GM21515 (cell line): ENCODE measurements at regions not wholly inside any gene's neighbourhood (a gene's known extent, or its start where the extent isn't known, plus 50 kb on each side); places are given as distances from the start of the nearest gene placed in this dataset.
A peak's percentile ranks its signal among the peaks of the same experiment; 100 is the strongest.

Experiments used
- ATAC-seq: cut with Tn5 transposase; IDR thresholded peaks from one replicate; pipeline ENCODE4 v1.9.1; 2021; ENCODE audit not compliant: unreplicated experiment

DNA sequence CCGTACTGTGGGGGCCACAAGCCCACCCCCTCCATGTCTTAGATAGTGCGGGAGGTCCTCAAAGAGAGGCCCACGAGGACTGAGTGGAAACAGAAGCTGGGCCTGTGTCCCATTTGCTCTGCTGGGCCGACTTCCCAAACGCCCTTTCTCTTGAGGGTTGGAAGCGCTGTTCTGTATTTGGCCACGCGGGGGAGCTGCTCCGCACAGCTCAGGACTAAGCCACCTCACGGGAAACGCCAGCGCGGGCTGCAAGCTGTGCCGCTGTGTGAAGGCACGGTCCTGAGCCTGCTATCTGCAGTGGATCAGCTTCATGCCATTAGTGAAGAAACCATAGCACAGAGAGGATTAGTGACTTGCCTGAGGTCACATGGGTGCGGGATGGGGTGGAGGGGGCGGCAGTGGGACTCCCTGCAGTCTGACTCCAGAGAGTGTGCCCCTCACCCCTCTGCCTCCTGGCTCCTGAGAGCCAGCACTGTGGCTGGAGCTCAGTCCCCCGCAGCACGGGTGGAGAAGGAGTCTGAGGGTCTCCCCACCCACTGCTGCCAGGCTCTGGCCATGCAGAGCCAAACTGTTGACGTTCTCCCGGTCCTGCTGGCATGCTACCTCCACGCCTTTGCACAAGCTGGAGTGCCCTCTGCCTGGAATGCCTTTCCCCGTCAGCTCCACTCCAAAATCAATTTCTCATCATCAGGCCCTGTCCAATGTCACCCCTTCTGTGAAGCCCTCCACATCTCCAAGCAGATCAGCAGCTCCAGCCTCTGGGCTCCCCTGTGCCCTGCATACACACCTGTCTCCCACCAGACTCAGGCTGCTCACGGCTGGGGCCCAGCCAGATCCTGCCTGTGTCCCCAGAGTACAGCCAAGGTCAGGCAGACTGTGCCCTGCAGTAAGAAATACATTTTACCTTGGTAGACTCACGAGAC is 51.5 kb upstream of the LRRC32 start:
- peak; percentile 78 for ATAC-seq

DNA sequence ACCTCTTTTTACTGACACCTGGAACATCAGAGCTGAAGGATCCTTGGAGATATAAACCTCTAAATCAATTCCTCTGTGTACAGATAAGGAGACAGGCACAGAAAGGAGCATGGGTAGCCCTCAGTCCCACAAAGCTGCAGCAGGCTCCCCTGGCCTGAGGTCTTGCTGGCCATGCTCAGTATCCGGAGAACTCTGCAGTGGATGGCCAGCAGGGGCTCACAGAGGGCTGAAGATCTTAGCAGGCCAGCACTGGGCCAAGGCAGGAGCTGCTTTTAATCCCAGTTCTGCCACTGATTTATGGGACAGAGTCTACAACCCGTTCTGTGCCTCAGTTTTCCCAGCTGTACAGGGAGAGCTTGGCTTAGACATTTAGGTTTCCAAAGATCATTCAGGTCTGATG is 52.6 kb upstream of the LRRC32 start:
- no peak for ATAC-seq

DNA sequence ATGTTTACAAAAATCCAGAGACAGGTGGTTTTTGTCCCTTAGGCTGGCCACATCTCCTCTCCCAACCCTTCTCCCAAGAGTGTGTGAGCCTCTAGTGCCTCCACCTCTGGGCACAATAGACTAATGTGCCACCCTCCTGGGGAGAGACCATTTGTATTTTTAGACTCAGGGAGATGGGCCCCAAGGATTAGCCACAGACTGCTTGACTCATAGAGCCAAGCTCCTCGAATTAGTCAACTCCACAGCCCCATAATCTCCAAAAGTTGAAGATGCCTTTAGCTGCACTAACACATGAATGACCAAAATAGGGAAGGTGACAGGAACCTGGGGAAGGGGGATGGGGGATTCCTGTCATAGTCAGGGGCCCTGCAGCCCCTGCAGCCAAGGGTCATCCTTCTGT is 53.0 kb upstream of the LRRC32 start:
- no peak for ATAC-seq

DNA sequence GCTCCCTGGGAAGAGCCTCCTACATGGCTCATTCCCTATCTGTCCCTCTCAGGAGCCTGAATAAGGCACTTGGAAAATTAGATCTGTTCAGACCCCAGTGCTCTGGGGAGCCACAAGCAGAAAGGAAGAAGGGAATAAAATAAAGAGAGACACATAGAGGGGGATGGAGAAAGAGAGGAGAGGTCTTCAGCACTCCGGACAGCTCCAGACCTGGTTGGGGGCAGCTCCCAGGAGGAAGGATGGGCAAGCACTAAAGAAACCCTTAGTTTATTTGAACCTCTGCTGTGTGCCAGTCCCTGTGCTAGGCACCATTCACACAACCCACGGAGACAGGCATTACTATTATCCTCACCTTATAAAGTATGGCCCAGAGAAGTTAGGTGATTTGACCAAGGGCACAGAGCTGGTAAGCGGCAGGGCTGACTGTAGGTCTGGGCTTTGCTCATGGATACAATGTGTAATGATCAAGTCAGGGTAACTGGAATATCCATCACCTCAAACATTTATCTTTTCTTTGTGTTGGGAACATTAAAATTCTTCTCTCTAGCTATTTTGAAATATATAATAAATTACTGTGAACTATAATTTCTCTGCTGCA is 53.7 kb upstream of the LRRC32 start:
- ATAC-seq: no peak

DNA sequence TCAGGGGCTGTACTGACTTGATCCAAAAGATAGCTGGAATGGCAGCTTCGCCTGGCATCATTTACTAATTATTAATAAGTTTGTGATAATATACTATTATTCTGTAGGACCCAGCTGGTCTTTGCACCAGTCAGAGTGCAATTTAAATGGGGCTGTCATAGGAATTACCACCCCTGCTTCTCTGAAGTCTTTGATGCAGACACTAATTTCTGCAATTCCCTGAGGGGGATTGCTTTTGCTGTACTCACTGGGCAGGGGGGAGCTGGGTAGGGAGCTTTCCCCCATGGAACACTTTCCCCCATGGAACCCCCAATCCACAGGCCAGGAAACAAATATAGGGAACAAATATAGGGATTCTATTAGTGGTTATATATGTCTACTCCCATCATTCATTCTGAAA is 54.9 kb upstream of the TSKU start:
- ATAC-seq: no peak

DNA sequence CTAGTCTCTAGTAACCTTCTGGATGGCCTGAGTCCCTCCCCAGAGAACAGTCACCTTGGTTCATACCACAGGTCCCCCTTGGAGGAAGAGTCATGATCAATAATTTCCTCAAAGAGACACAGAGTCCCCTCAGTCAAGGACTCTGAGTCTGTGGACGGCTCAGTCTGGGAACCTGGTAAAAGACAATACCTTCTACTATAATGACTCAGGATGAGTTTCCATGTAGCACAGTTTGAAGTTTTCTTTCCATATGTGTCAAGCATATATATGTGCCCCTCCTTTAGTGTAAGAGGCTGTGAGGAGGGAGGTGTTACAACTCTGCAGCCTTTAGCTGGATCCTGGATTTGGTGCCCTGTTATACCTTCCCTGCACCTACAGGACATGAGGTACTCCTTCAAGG is 54.4 kb upstream of the TSKU start:
- no peak for ATAC-seq

GRCh38 chr11:76729214-76729613 is 53.9 kb upstream of the TSKU start:
- no peak for ATAC-seq

DNA sequence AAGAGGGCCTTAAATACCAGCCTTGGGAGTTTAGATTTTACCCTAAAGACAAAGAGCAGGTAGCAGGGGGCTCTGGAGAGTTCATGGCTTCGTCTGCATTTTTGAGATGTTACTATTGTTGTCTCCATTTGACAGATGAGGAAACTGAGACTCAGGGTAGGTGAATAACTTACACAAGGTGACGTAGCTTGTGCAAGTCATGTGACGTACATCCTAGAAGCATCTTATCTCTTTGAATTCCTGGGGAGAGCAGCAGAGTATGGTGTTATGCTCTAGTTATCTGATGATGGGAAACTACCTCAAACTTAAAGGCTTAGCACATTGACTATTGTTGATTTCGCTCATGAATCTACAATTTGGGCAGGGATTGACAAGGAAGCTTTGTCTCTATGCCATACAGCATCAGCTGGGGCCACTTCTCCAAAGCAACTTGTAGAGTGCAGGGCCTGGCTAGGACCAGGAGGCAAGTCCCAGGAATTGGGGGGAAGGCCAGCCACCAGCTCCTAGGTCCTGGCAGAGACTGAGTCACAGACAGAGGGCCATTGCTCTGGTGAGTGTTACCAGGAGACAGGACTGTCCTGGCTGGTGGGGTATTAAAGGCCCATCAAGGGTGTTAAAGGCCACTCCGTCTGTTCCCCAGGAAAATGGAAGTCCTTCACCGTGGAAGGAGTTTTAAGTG is 52.1 kb upstream of the TSKU start:
- ATAC-seq: no peak

DNA sequence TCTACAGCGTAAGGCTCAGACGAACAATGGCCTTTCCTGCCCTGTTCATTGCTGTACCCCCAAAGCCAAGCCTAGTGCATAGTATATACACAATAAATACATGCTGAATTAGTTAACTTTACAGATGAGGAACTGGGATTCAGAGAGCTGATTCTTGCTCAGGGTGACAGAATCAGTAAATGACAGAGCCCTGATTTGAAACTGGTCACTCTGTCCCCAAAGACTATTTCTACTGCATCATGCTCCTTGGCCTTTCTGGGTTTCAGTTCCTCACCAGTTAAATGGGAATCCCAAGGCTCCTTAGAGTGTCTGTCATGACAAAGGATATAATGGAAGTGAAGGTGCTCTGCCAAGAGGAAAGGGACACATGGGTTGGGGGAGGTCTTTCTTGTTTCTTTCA is 50.5 kb upstream of the TSKU start:
- no peak for ATAC-seq
